NCI-H345 treated with DMSO at 0.1 percent for 48 hours (cell line): ENCODE measurements at regions not wholly inside any gene's neighbourhood (a gene's known extent, or its start where the extent isn't known, plus 50 kb on each side); places are given as distances from the start of the nearest gene placed in this dataset.

Experiments
- DNase-seq: peaks from one replicate; lab custom pipeline; 2025; ENCODE audit not compliant: unreplicated experiment; lab: John Stamatoyannopoulos, UW

DNA sequence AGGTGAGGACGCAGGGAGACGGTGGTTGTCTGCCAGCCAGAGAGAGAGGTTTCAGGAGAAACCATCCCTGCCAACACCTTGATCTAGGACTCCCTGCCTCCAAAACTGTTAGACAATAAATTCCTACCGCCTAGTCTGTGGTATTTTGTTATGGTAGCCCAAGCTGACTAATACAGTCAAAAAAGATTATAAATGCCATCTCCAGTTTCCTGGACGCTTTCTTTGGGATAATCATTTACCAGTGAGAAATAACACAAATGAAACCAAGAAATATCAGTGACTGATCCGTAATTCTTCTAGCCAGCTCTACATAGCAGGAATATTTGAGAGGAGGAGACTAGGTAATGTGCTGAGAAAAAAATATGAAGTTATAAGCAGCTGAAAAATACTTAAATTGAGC lies 707.8 kb upstream of the LMCD1 start:
- no peak for DNase-seq

DNA sequence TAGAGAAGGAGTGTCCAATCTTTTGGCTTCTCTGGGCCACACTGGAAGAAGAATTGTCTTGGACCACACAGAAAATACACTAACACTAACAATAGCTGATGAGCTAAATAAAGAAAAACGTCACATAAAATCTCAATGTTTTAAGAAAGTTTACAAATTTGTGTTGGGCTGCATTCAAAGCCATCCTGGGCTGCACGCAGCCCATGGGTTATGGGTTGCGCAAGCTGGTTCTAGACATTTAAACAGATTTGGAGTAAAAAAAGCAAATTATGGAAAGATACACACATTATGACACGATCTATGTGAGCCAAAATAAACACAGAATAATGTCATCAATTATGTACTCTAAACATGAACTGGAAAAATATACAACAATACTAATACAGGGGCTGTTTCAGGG lies 703.3 kb upstream of the LMCD1 start:
- no peak for DNase-seq

GRCh38 chr3:7800006-7800780 lies 701.4 kb upstream of the LMCD1 start:
- no peak for DNase-seq

- no peak for DNase-seq
These were observed 689.1 kb upstream of the LMCD1 start for GRCh38 chr3:7812490-7812889.

GRCh38 chr3:7813365-7813764 lies 688.3 kb upstream of the LMCD1 start:
- DNase-seq: peak; percentile 21

DNA sequence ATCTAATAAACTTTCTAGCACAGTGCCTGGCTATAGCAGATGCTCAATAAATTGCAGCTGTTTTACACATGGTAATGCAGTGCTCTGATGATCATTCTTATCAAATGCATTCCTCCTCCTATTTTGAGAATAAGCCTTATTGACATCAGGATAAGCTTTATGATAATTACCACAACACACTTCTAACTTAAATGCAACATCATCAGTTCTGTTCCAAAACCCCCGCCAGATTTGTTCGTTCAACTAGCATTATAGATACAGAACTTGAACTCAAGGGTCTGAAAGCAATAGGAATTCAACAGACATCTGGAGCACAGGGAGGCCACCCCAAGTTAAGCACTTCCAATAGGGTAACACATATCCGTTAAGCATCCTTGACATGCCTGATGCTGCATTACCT lies 684.4 kb upstream of the LMCD1 start:
- DNase-seq: no peak

DNA sequence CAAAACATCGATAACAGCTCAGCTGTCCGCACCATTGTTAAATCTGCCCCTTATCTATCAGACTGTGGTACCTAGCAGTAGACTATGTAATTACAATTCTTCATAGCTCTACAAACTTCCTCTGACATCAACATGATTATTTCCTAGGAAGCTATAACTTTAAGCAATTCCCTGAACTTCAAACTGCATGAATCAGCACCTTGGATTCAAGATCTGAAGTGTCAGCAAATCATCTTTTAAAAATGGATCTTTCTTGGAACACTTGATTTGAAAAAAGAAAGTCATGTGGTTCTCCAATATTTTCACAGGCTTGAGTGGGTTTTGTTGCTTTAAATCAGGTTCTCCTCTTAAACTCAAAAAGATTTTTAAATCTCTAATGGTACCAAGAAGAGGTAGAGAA lies 680.7 kb upstream of the LMCD1 start:
- no peak for DNase-seq

DNA sequence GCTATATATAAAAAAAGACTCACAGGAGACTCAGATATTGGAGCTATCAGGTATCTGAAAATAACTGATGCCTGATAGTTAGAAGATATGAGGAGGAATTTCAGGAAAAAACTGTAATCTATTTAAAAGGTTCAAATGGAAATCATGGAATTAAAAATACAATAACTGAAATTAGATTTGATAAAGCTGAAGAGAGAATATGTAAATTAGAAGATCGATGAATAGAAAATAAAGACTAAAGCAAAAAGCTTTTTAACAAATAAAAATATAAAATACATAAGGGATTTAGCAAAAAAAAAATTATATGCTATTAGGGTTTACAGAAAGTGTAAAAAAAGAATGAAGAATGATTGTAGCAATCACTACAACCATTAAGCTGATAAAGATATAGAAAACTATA lies 679.8 kb upstream of the LMCD1 start:
- DNase-seq: no peak

GRCh38 chr3:7841451-7841850 lies 660.2 kb upstream of the LMCD1 start:
- no peak for DNase-seq

GRCh38 chr3:7843441-7843840 lies 658.2 kb upstream of the LMCD1 start:
- DNase-seq: no peak

- DNase-seq: no peak
These were observed 654.6 kb upstream of the LMCD1 start for GRCh38 chr3:7847021-7847420.

DNA sequence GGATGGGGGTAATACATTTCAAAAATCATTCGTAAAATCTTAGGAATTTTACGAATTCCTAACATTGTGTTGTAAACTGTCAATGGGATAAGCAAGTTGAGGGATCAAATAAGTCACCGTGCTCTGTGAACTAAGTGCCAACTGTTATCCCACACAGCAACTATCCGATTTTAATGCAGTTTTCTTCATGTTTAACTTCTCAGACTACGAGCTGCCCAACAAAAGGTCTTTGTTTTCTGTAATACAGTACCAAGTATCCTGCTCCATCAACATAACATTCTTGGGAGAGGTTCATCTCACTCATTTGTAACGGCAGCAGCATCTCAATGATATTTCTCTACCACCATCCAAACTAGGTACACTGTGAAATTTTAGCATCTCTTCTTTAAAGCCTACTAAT lies 654.1 kb upstream of the LMCD1 start:
- no peak for DNase-seq

DNA sequence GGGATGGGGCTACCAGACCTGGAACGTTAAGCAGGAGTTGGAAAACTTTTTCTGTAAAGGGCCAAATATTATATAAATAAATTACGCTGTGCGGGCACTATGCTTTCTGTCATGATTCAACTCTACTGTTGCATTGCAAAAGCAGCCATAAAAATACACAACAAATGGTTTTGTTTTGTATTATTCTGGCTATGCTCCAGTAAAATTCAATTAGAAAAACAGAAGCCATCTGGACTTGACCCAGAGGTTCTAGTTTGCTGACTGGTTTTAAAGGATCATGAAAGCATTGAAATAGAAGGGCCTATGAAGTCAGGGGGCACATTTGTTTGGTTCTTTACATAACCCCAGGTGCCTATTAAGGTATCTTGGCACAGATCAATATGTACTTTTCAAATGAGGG lies 647.4 kb upstream of the LMCD1 start:
- DNase-seq: peak; percentile 21

GRCh38 chr3:7854721-7855120 lies 646.9 kb upstream of the LMCD1 start:
- DNase-seq: no peak

GRCh38 chr3:7865611-7866010 lies 636.0 kb upstream of the LMCD1 start:
- no peak for DNase-seq

GRCh38 chr3:7867587-7867986 lies 634.0 kb upstream of the LMCD1 start:
- DNase-seq: no peak

- no peak for DNase-seq
These were observed 630.5 kb upstream of the LMCD1 start for GRCh38 chr3:7871003-7871560.

DNA sequence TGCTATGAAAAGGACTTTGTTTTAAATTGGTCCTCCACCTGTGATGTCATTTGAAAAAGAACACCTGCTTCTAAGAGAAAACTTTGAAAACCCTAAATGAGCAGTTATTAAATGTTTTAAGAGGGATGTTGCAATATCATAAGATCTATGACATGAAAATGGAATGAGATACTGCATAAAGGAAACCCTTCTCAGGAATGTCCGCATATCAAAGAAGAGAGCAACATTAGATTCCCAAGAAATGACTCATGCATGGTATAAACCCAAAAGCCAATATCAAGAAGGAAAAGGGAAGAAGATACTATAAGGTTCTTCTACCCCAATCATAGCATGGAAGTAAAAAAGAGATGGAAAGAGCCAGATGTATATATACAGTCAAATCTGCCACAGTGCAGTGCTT lies 627.5 kb upstream of the LMCD1 start:
- no peak for DNase-seq

GRCh38 chr3:7875925-7876324 lies 625.7 kb upstream of the LMCD1 start:
- no peak for DNase-seq

DNA sequence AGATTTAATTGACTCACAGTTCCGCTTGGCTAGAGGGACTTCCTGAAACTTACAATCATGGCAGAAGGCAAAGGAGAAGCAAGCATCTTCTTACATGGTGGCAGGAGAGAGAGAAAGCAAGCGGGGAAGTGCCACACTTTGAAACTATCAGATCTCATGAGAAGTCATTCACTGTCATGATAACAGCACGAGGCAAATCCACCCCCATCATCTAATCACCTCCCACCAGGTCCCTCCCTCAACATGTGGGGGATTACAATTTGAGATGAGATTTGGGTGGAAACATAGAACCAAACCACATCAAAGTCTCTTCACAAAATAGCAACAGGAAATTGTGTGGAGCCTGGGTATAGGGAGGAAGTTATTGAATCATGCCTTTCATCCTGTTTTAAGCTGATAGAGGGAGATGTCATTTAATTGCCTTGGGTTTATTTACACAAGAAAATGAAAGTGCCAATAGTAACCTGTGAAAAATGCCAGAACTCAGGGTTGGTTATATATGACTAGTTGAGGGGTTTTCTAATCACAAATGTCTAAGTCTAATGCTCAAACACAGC lies 624.8 kb upstream of the LMCD1 start:
- DNase-seq: no peak

DNA sequence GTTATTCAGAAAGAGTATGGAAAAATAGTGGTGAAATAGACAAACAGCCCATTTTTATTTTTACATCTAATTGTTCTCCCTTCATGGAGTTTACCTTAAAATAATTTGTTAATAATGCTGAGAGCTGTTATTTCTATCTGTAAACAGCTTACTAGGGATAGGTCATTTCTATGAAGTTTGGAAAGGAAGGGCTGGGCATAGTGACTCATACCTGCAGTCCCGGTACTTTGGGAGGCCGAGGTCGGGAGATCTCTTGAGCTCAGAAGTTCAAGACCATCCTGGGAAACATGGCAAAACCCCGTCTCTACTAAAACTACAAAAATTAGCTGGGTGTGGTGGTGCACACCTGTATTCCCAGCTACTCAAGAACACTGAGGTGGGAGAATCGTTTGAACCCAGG lies 624.3 kb upstream of the LMCD1 start:
- no peak for DNase-seq

GRCh38 chr3:7879572-7879971 lies 622.1 kb upstream of the LMCD1 start:
- DNase-seq: no peak

GRCh38 chr3:7881946-7882345 lies 619.7 kb upstream of the LMCD1 start:
- DNase-seq: no peak
